PC-9 (cell line): ENCODE measurements at regions not wholly inside any gene's neighbourhood (a gene's known extent, or its start where the extent isn't known, plus 50 kb on each side); places are given as distances from the start of the nearest gene placed in this dataset.

Experiments used
- BruUV-seq: library from RNA; stranded (reverse); fragments of 400-500 nt; replicated peaks from 2 replicates; lab custom pipeline; 2021; lab: Mats Ljungman, UMichigan
- CTCF ChIA-PET: fragments of 300-600 bp; sonication (Branson Sonifier 250); formaldehyde crosslinking; loops from one replicate; lab custom pipeline; 2022; ENCODE audit warnings: antibody characterized with exemption; lab: Charles Lee
- POLR2A ChIA-PET: fragments of 300-600 bp; sonication (Branson Sonifier 250); formaldehyde crosslinking; loops from one replicate; lab custom pipeline; 2022; ENCODE audit warnings: antibody characterized with exemption; ENCODE audit not compliant: unreplicated experiment; lab: Charles Lee
- DNase-seq, 2 experiments: peaks; one replicate each; pipeline versions ENCODE4 v3.0.0 to v3.0.0-alpha.2; 2015 to 2022; ENCODE audit warnings: mixed read lengths in 1 of 2
- H2AFZ ChIP-seq: fragments of 200-600 bp; sonication (generic); 2 replicates; pipeline ENCODE4 v1.8.1; 2017; ENCODE audit warnings: antibody characterized with exemption
- H3F3A ChIP-seq: fragments of 200-600 bp; sonication (generic); 2 replicates; pipeline ENCODE4 v1.8.1; 2017; ENCODE audit warnings: antibody characterized with exemption, mild to moderate bottlenecking, low read depth; ENCODE audit not compliant: insufficient read depth
- H3K27ac ChIP-seq: fragments of 200-600 bp; sonication (generic); 2 replicates; pipeline ENCODE4 v1.6.1; 2016; ENCODE audit warnings: mixed run types
- H3K27me3 ChIP-seq: fragments of 200-600 bp; sonication (generic); 2 replicates; pipeline ENCODE4 v1.6.1; 2016; ENCODE audit warnings: low read depth, mixed run types; ENCODE audit not compliant: insufficient read depth
- H3K36me3 ChIP-seq: fragments of 200-600 bp; sonication (generic); 2 replicates; pipeline ENCODE4 v1.6.1; 2016; ENCODE audit warnings: low read depth, mixed run types
- H3K4me1 ChIP-seq: fragments of 200-600 bp; sonication (generic); replicated peaks from 2 replicates; pipeline ENCODE4 v1.6.1; 2016; ENCODE audit warnings: mixed run types; ENCODE audit not compliant: insufficient read depth
- H3K4me2 ChIP-seq: fragments of 200-600 bp; sonication (generic); 2 replicates; pipeline ENCODE4 v1.6.1; 2017; ENCODE audit warnings: mixed run types
- H3K4me3 ChIP-seq: fragments of 200-600 bp; sonication (generic); 2 replicates; pipeline ENCODE4 v1.6.1; 2016; ENCODE audit warnings: mixed run types
- H3K79me2 ChIP-seq: fragments of 200-600 bp; sonication (generic); 2 replicates; pipeline ENCODE4 v1.6.1; 2017; ENCODE audit warnings: low read depth, mixed run types
- H3K9me2 ChIP-seq: fragments of 200-600 bp; sonication (generic); 2 replicates; pipeline ENCODE4 v1.8.1; 2017; ENCODE audit warnings: mild to moderate bottlenecking; ENCODE audit not compliant: insufficient read depth
- H3K9me3 ChIP-seq: fragments of 200-600 bp; sonication (generic); 2 replicates; pipeline ENCODE4 v1.8.1; 2016; ENCODE audit warnings: low read depth; ENCODE audit not compliant: insufficient read depth
- H4K20me1 ChIP-seq: fragments of 200-600 bp; sonication (generic); 2 replicates; pipeline ENCODE4 v1.8.1; 2017; ENCODE audit not compliant: insufficient read depth
- CTCF ChIP-seq: fragments of 200-600 bp; sonication (generic); conservative IDR thresholded peaks from 2 replicates; pipeline ENCODE4 v1.6.1; 2017; ENCODE audit warnings: mixed run types, antibody characterized with exemption, mild to moderate bottlenecking, moderate library complexity
- EZH2 ChIP-seq: fragments of 200-600 bp; sonication (generic); IDR thresholded peaks from 2 replicates; pipeline ENCODE4 v1.8.0; 2017; ENCODE audit warnings: antibody characterized with exemption, low read depth
- intact Hi-C: fragments of 100-400 bp; cut with micrococcal nuclease; formaldehyde crosslinking; loops from one replicate; pipeline ENCODE4 v1.10.0; 2022; ENCODE audit not compliant: unreplicated experiment

- Histone ChIP-seq H2AFZ (no peak overlapping the region), H3K36me3 (no peaks in the 10 kb centered on the region), H3K79me2 (no peaks in the 10 kb centered on the region), H3K9me2 (no peaks in the 10 kb centered on the region), H3K4me1 (no peaks in the 10 kb centered on the region), H3K27me3 (no peaks in the 10 kb centered on the region), H3K27ac (no peak overlapping the region), H3K4me3 (no peak overlapping the region), H3K4me2 (no peak overlapping the region), H4K20me1 (no peaks in the 10 kb centered on the region), H3F3A (no peaks in the 10 kb centered on the region), H3K9me3 (no peaks in the 10 kb centered on the region)
- CTCF ChIA-PET: no interaction called here
- no TSS peak for BruUV-seq
- DNase-seq: no peak
- TF ChIP-seq EZH2 (no peak), CTCF (no peak)
- POLR2A ChIA-PET: no interaction called here
- intact Hi-C loops: no loop called here
Measured at GRCh38 chr4:54553001-54553400, 104.8 kb upstream of the KIT start.

- Histone ChIP-seq H3K27me3 (no peaks in the 10 kb centered on the region), H2AFZ (no peak overlapping the region), H4K20me1 (no peaks in the 10 kb centered on the region), H3K4me2 (no peak overlapping the region), H3K27ac (no peak overlapping the region), H3K4me3 (no peak overlapping the region), H3K36me3 (no peaks in the 10 kb centered on the region), H3K9me2 (no peaks in the 10 kb centered on the region), H3K4me1 (no peaks in the 10 kb centered on the region), H3K79me2 (no peaks in the 10 kb centered on the region), H3K9me3 (no peaks in the 10 kb centered on the region), H3F3A (no peaks in the 10 kb centered on the region)
- POLR2A ChIA-PET: no interaction called here
- TF ChIP-seq CTCF: no peak
- no peak for TF ChIP-seq EZH2
- no peak for DNase-seq
- CTCF ChIA-PET: no interaction called here
- intact Hi-C loops: no loop called here
- no TSS peak for BruUV-seq
Measured at GRCh38 chr4:54554339-54554990, 103.3 kb upstream of the KIT start.

- no peaks in the 10 kb centered on the region for H3K9me3 ChIP-seq
- H3K4me2 ChIP-seq: no peak overlapping the region
- no peak for DNase-seq
- H4K20me1 ChIP-seq: no peaks in the 10 kb centered on the region
- no peaks in the 10 kb centered on the region for H3K9me2 ChIP-seq
- no peaks in the 10 kb centered on the region for H3K27me3 ChIP-seq
- TF ChIP-seq EZH2 (no peak), CTCF (no peak)
- H3K4me3 ChIP-seq: no peak overlapping the region
- ChIA-PET CTCF (no interaction called here), POLR2A (no interaction called here)
- no peaks in the 10 kb centered on the region for H3K36me3 ChIP-seq
- no peaks in the 10 kb centered on the region for H3K4me1 ChIP-seq
- intact Hi-C loops: no loop called here
- H3F3A ChIP-seq: no peaks in the 10 kb centered on the region
- H3K79me2 ChIP-seq: no peaks in the 10 kb centered on the region
- H3K27ac ChIP-seq: no peak overlapping the region
- no TSS peak for BruUV-seq
- no peak overlapping the region for H2AFZ ChIP-seq
Measured at GRCh38 chr4:54556051-54556450, 101.7 kb upstream of the KIT start.
